CD4-positive, alpha-beta memory T cell (primary cell): ENCODE measurements at regions not wholly inside any gene's neighbourhood (a gene's known extent, or its start where the extent isn't known, plus 50 kb on each side); places are given as distances from the start of the nearest gene placed in this dataset.

Experiments
- CTCF ChIA-PET: fragments of 350-600 bp; sonication (Branson Sonifier 250); formaldehyde crosslinking; loops from one replicate; lab custom pipeline; 2021; ENCODE audit warnings: inconsistent platforms; ENCODE audit not compliant: partially characterized antibody; lab: Charles Lee
- POLR2A ChIA-PET: fragments of 350-600 bp; sonication (Branson Sonifier 250); formaldehyde crosslinking; loops from one replicate; lab custom pipeline; 2021; ENCODE audit not compliant: partially characterized antibody; lab: Charles Lee
- DNase-seq, 5 donors: peaks; one replicate each; pipeline versions ENCODE4 v3.0.0 to v3.0.0-alpha.2; 2020 to 2022; ENCODE audit warnings: mixed read lengths in 1 of 5
- H3K27ac ChIP-seq: one replicate; pipeline ENCODE4 v1.7.0; 2013; ENCODE audit warnings: low read depth, low read length
- H3K27me3 ChIP-seq: 2 replicates; pipeline ENCODE4 v1.7.0; 2013; ENCODE audit warnings: mild to moderate bottlenecking, low read length, moderate library complexity; ENCODE audit not compliant: insufficient read depth
- H3K36me3 ChIP-seq: 2 replicates; pipeline ENCODE4 v1.7.0; 2013; ENCODE audit warnings: mild to moderate bottlenecking, low read length, moderate library complexity; ENCODE audit not compliant: insufficient read depth
- H3K4me1 ChIP-seq: 2 replicates; pipeline ENCODE4 v1.7.0; 2013; ENCODE audit warnings: mild to moderate bottlenecking, low read length, moderate library complexity; ENCODE audit not compliant: insufficient read depth
- H3K4me3 ChIP-seq, 2 donors: one replicate each; pipeline ENCODE4 v1.7.0; 2013; ENCODE audit warnings: low read length in 2 of 2, mild to moderate bottlenecking in 1 of 2
- H3K9me3 ChIP-seq, 2 donors: one replicate each; pipeline ENCODE4 v1.7.0; 2013; ENCODE audit warnings: low read length in 2 of 2, control low read depth in 1 of 2; ENCODE audit not compliant: control insufficient read depth in 1 of 2
- H3K27ac Mint-ChIP-seq, 7 donors: one replicate each; pipeline ENCODE4 v1.8.0; 2020 to 2021; ENCODE audit warnings: mixed read lengths in 7 of 7, mild to moderate bottlenecking in 6 of 7, inconsistent platforms in 3 of 7, moderate library complexity in 3 of 7
- H3K27me3 Mint-ChIP-seq, 2 donors: one replicate each; pipeline ENCODE4 v1.8.0; 2020 to 2021; ENCODE audit warnings: mixed read lengths in 2 of 2
- H3K36me3 Mint-ChIP-seq, 2 donors: one replicate each; pipeline ENCODE4 v1.8.0; 2020 to 2021; ENCODE audit warnings: mixed read lengths in 2 of 2, inconsistent platforms in 1 of 2, mild to moderate bottlenecking in 1 of 2
- H3K4me1 Mint-ChIP-seq, 4 donors: one replicate each; pipeline ENCODE4 v1.8.0; 2020 to 2021; ENCODE audit warnings: mixed read lengths in 4 of 4, mild to moderate bottlenecking in 1 of 4
- H3K4me3 Mint-ChIP-seq, 8 donors: one replicate each; pipeline ENCODE4 v1.8.0; 2020 to 2021; ENCODE audit warnings: mixed read lengths in 8 of 8, mild to moderate bottlenecking in 7 of 8, moderate library complexity in 6 of 8, inconsistent platforms in 3 of 8
- H3K9me3 Mint-ChIP-seq, 8 donors: one replicate each; pipeline ENCODE4 v1.8.0; 2020 to 2021; ENCODE audit warnings: mixed read lengths in 8 of 8, mild to moderate bottlenecking in 5 of 8, inconsistent platforms in 3 of 8, moderate library complexity in 1 of 8
- intact Hi-C: fragments of 100-400 bp; cut with micrococcal nuclease; formaldehyde crosslinking; loops from one replicate; pipeline ENCODE4 v1.15.1; 2023

GRCh38 chr10:78283069-78283682 lies 249.5 kb downstream of the RPS24 start:
- CTCF ChIA-PET = no interaction called here
- Histone ChIP-seq H3K9me3 (no peaks in the 10 kb centered on the region), H3K27me3 (no peaks in the 10 kb centered on the region), H3K4me1 (no peaks in the 10 kb centered on the region), H3K4me3 (no peak overlapping the region), H3K27ac (no peak overlapping the region), H3K36me3 (no peaks in the 10 kb centered on the region)
- Mint-ChIP-seq H3K4me3 (no peak overlapping the region), H3K9me3 (no peaks in the 10 kb centered on the region), H3K36me3 (no peaks in the 10 kb centered on the region), H3K27me3 (peaks cover 8 to 12% of the 10 kb centered on the region in 2 donors), H3K4me1 (no peaks in the 10 kb centered on the region), H3K27ac (no peak overlapping the region)
- DNase-seq = no peak
- POLR2A ChIA-PET = no interaction called here
- intact Hi-C loops = no loop called here

GRCh38 chr10:78284381-78284780 lies 250.7 kb downstream of the RPS24 start:
- no peaks in the 10 kb centered on the region for H3K9me3 ChIP-seq
- no peaks in the 10 kb centered on the region for H3K36me3 ChIP-seq
- intact Hi-C loops = no loop called here
- H3K27ac ChIP-seq = no peak overlapping the region
- no peak overlapping the region for H3K4me3 ChIP-seq
- ChIA-PET POLR2A (no interaction called here), CTCF (no interaction called here)
- Mint-ChIP-seq H3K36me3 (no peaks in the 10 kb centered on the region), H3K4me3 (no peak overlapping the region), H3K4me1 (no peaks in the 10 kb centered on the region), H3K27me3 (peaks cover 8 to 12% of the 10 kb centered on the region in 2 donors), H3K27ac (no peak overlapping the region), H3K9me3 (no peaks in the 10 kb centered on the region)
- DNase-seq = no peak
- H3K27me3 ChIP-seq = no peaks in the 10 kb centered on the region
- H3K4me1 ChIP-seq = no peaks in the 10 kb centered on the region

DNA sequence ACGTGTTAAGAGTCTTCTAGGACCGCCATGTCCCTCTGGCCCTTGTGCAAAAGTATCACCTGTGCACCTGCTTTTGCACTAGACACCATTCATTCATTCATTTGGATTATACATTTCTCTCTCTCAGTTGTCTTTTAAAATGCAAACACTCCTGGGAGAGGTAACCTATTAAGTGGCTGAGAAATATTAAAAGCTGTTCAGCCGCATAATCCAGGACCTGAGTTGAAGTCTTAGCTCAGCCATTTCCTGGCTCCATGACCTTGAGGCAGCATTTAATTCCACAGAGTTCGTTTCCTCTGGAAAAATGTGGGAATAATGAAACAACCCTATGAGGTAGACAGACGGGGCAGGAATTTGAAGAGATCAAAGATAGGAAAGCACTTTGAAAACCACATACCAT lies 251.6 kb downstream of the RPS24 start:
- H3K27ac Mint-ChIP-seq = no peak overlapping the region
- POLR2A ChIA-PET = no interaction called here
- CTCF ChIA-PET = no interaction called here
- no peak overlapping the region for H3K4me3 ChIP-seq
- no peaks in the 10 kb centered on the region for H3K4me1 Mint-ChIP-seq
- H3K36me3 Mint-ChIP-seq = no peaks in the 10 kb centered on the region
- H3K4me1 ChIP-seq = no peaks in the 10 kb centered on the region
- H3K9me3 ChIP-seq = no peaks in the 10 kb centered on the region
- H3K27me3 ChIP-seq = no peaks in the 10 kb centered on the region
- H3K27me3 Mint-ChIP-seq = peaks cover 7 to 12% of the 10 kb centered on the region in 2 donors
- intact Hi-C loops = no loop called here
- no peak overlapping the region for H3K4me3 Mint-ChIP-seq
- no peaks in the 10 kb centered on the region for H3K9me3 Mint-ChIP-seq
- H3K27ac ChIP-seq = no peak overlapping the region
- DNase-seq = no peak
- H3K36me3 ChIP-seq = no peaks in the 10 kb centered on the region

- no peaks in the 10 kb centered on the region for H3K9me3 Mint-ChIP-seq
- H3K4me1 Mint-ChIP-seq = no peaks in the 10 kb centered on the region
- intact Hi-C loops = no loop called here
- ChIA-PET CTCF (no interaction called here), POLR2A (no interaction called here)
- H3K27me3 ChIP-seq = no peaks in the 10 kb centered on the region
- H3K4me3 Mint-ChIP-seq = no peak overlapping the region
- no peak overlapping the region for H3K27ac ChIP-seq
- H3K36me3 Mint-ChIP-seq = no peaks in the 10 kb centered on the region
- no peak overlapping the region for H3K4me3 ChIP-seq
- H3K27ac Mint-ChIP-seq = no peak overlapping the region
- no peak for DNase-seq
- H3K4me1 ChIP-seq = no peaks in the 10 kb centered on the region
- no peaks in the 10 kb centered on the region for H3K9me3 ChIP-seq
- H3K27me3 Mint-ChIP-seq = peaks cover 6 to 12% of the 10 kb centered on the region in 2 donors
- no peaks in the 10 kb centered on the region for H3K36me3 ChIP-seq
Measured at GRCh38 chr10:78286186-78286585, 252.5 kb downstream of the RPS24 start.

DNA sequence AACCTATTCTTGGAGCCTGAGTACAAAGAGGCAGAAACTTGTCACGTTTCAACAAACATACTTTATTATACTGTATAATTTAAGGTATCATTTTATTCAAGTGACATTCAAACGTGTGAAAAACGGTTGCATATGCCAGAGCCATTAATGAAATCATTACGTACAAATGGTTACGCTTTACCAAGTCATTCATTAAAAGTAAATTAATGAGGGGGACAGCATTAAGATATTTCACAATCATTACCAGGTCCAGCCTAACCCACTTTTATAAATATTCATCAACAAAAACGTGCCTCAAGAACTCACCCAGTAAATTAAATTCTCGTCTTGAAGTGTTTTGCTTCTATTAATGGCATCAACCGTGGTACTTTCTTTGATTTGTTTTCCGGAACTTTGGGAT lies 253.0 kb downstream of the RPS24 start:
- no peak overlapping the region for H3K27ac Mint-ChIP-seq
- H3K4me3 ChIP-seq = no peak overlapping the region

GRCh38 chr10:78287618-78288017 lies 254.0 kb downstream of the RPS24 start:
- ChIA-PET CTCF (no interaction called here), POLR2A (no interaction called here)
- Histone ChIP-seq H3K4me3 (no peak overlapping the region), H3K9me3 (no peaks in the 10 kb centered on the region), H3K27ac (no peak overlapping the region), H3K27me3 (no peaks in the 10 kb centered on the region), H3K4me1 (no peaks in the 10 kb centered on the region), H3K36me3 (no peaks in the 10 kb centered on the region)
- H3K36me3 Mint-ChIP-seq = no peaks in the 10 kb centered on the region
- no peaks in the 10 kb centered on the region for H3K4me1 Mint-ChIP-seq
- H3K9me3 Mint-ChIP-seq = no peaks in the 10 kb centered on the region
- peak overlapping the region in 1 of 7 donors; percentile 77 for H3K27ac Mint-ChIP-seq
- H3K4me3 Mint-ChIP-seq = no peak overlapping the region
- peaks cover 4 to 6% of the 10 kb centered on the region in 2 donors for H3K27me3 Mint-ChIP-seq
- intact Hi-C loops = no loop called here
- no peak for DNase-seq

More for the DNA sequence above, 253.0 kb downstream of the RPS24 start:
- Mint-ChIP-seq H3K27me3 (peaks cover 6 to 9% of the 10 kb centered on the region in 2 donors), H3K4me1 (no peaks in the 10 kb centered on the region), H3K4me3 (no peak overlapping the region), H3K36me3 (no peaks in the 10 kb centered on the region), H3K9me3 (no peaks in the 10 kb centered on the region)
- DNase-seq = no peak
- Histone ChIP-seq H3K27ac (no peak overlapping the region), H3K27me3 (no peaks in the 10 kb centered on the region), H3K4me1 (no peaks in the 10 kb centered on the region), H3K9me3 (no peaks in the 10 kb centered on the region), H3K36me3 (no peaks in the 10 kb centered on the region)
- POLR2A ChIA-PET = no interaction called here
- CTCF ChIA-PET = no interaction called here
- intact Hi-C loops = no loop called here

DNA sequence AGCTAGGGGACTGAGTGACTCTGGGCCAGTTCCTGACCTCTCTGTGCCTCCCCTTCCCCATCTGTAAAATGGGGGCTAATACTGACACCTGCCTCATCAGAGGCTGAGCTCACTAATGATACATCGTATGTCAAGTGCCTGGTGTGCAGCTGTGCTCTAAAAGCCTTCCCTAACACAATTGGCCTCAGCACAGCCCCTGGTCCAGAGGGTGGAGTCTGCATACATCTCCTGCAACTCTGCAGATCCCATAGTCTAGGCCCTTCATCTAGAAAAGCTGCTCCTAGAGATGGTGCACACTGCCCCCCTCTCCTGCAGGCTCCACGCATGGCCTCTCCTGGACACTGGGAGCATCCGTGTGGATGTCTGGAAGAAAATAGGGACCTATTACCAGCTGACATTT lies 255.0 kb downstream of the RPS24 start:
- Histone ChIP-seq H3K27ac (no peak overlapping the region), H3K4me3 (no peak overlapping the region), H3K9me3 (no peaks in the 10 kb centered on the region), H3K27me3 (no peaks in the 10 kb centered on the region), H3K4me1 (no peaks in the 10 kb centered on the region), H3K36me3 (no peaks in the 10 kb centered on the region)
- POLR2A ChIA-PET = no interaction called here
- no peak overlapping the region for H3K4me3 Mint-ChIP-seq
- intact Hi-C loops = no loop called here
- no peaks in the 10 kb centered on the region for H3K9me3 Mint-ChIP-seq
- DNase-seq = no peak
- H3K27ac Mint-ChIP-seq = no peak overlapping the region
- no peaks in the 10 kb centered on the region for H3K4me1 Mint-ChIP-seq
- CTCF ChIA-PET = no interaction called here
- H3K36me3 Mint-ChIP-seq = no peaks in the 10 kb centered on the region
- peaks cover 2 to 4% of the 10 kb centered on the region in 2 donors for H3K27me3 Mint-ChIP-seq
